Renal cortex interstitium (tissue), 11 donors: ENCODE measurements at regions not wholly inside any gene's neighbourhood (a gene's known extent, or its start where the extent isn't known, plus 50 kb on each side); places are given as distances from the start of the nearest gene placed in this dataset.
A peak's percentile ranks its signal among the peaks of the same experiment; 100 is the strongest.
"Not testable (repeated sequence)": the region's sequence is repeated elsewhere in the genome, so short reads cannot be mapped to it uniquely, and the experiment has no call there.

Experiments
- DNase-seq, 11 donors: peaks; one replicate each; pipeline ENCODE4 v3.0.0-alpha.2; 2013; ENCODE audit warnings: low read depth in 9 of 11, low spot score in 4 of 11; ENCODE audit errors: extremely low read depth in 1 of 11

GRCh38 chr21:21963911-21964310 lies 965.7 kb downstream of the NCAM2 start:
- no peak for DNase-seq

DNA sequence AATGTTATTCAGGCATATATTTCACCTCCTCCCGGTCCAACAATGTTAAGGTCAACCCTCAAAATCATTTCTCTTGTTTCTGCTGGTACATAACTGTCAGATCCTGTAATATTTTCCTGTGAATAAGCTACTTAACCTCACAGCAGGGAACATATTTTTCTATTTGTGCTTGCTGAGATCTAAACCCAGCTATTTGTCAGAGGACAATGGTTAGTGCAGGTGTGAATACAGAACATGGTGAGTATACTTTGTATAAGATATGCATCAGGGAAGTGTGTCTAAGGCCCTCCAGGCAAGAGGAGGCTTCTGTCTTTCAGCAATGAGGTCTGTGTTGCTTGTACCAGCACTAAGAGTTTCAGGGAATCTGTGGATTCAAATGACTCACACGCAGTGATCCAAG lies 970.6 kb downstream of the NCAM2 start:
- no peak for DNase-seq

DNA sequence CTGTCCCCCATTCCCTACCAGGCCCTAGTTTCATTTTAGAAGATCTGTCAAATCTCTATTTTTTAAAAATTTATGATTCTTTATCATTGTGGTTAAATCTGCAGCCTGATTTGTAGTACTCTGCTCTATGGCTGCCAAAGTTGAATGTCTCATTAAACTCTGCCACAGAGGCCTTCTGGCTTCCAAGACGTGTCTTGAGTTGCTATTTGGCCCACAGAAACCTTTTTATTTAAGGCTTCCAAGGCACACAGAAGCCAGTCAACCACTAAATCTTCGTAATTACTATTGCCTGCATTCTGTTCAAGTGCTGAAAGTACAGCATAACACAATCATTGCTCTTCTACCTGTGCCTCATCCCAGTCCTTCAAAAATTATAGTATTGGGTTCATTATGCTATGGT lies 971.0 kb downstream of the NCAM2 start:
- peak in 4 of 11 donors; percentile 8 to 18 (median 10) for DNase-seq

DNA sequence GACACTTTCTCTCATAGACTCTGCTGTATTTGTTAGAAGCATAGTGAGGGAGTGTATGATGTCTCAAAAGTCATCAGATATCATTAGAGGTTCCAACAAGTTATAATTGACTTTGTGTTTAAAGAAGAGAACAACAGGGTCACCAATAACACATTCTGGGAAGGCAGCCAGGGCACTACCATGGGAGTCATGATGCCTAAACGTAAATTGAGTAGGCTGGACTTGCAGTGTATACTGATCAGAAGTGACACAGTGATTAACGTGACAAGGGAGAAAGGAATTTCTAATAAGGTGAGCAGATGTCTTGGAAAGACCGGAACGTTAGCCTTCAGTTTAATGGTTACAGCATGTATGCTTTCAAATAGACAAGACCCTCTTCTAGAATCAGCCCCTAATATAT lies 973.2 kb downstream of the NCAM2 start:
- DNase-seq = peak in 1 of 11 donors; percentile 3

GRCh38 chr21:21973806-21974205 lies 975.6 kb downstream of the NCAM2 start:
- DNase-seq = peak in 2 of 11 donors; percentile 2 to 4

DNA sequence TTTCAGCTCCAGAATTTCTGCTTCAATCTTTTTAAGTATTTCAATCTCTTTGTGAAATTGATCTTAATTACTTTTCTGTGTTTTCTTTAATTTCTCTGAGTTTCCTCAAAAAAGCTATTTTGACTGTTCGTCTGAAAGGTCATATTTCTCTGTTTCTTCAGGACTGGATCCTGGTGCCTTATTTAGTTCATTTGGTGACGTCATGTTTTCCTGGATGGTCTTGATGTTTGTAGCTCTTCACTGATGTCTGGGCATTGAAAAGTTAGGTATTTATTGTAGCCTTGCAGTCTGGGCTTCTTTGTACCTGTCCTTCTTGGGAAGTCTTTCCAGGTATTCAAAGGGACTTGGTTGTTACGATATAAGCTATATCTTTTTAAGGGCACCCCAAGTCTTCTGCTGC lies 998.7 kb downstream of the NCAM2 start:
- no peak for DNase-seq

- no peak for DNase-seq
Observed at GRCh38 chr21:21997390-21998333, 999.5 kb downstream of the NCAM2 start.

DNA sequence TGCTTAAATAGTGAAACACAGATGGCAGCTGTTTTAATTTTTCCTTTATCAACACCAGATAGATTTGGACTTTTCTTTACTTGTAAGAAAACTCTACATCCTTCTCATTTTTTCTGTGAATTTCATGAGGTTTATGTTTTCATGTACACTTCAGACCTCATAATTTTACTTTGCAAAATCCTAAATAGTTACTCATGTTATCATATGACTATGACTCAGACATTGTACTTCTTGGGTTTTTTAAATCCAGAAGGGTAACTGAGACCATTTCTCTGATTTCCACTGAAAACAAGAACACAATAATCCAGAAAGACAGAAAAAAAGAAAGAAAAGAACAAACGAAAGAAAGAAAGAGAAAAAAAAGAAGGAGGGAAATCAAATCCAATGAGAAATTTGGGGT lies 1021.6 kb downstream of the NCAM2 start:
- no peak for DNase-seq

GRCh38 chr21:22020221-22020620 lies 1022.0 kb downstream of the NCAM2 start:
- no peak for DNase-seq

DNA sequence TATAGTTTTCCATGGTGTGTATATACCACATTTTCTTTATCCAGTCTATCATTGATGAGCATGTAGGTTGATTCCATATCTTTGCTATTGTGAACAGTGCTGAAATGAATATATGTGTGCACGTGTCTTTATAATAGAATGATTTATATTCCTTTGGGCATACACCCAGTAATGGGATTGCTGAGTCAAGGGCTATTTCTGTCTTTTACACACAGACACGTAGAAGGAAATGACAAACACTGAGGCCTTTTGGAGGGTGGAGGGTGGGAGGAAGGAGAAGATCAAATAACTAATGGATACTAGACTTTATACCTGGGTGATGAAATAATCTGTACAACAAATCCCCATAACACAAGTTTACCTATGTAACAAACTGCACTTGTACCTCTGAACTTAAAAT lies 1025.7 kb downstream of the NCAM2 start:
- not testable (repeated sequence) for DNase-seq

- DNase-seq = no peak
Observed at GRCh38 chr21:22044431-22044830, 1046.2 kb downstream of the NCAM2 start.

DNA sequence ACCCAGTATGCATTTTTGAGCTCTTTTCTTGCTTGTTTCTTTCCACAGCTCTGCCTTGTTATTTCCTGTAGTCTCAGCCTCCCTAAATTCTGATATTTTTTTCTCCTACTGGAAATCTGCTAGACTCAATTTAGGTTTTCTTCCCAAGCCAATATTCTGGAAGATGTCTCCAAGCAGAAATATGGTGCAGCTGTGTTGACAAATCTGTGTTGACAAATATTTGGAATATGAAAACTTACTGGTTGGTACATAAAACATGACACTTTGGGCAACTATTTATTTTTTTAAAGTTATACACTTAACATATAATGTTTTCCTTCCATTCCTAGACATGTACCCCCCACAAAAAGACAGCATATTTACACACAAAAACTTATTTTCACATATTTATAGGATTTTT lies 1048.4 kb downstream of the NCAM2 start:
- DNase-seq = no peak

DNA sequence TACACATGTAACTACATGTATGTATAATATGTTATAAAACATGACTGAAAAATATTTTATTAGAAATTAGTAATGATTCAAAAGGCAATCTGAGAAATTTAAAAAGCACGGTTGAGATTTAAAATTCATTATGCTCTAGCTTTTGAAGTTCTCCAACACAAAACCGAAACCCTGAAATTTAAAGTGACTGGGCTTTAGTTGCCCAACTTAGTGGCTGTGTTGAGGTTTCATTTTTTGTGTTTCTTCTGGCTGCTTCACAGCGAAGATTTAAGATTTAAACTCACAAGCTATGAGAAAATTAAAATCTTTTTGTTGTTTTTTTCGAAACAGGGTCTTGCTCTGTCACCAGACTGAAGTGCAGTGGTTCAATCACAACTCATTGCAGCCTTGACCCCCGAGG lies 1058.7 kb downstream of the NCAM2 start:
- DNase-seq = no peak

DNA sequence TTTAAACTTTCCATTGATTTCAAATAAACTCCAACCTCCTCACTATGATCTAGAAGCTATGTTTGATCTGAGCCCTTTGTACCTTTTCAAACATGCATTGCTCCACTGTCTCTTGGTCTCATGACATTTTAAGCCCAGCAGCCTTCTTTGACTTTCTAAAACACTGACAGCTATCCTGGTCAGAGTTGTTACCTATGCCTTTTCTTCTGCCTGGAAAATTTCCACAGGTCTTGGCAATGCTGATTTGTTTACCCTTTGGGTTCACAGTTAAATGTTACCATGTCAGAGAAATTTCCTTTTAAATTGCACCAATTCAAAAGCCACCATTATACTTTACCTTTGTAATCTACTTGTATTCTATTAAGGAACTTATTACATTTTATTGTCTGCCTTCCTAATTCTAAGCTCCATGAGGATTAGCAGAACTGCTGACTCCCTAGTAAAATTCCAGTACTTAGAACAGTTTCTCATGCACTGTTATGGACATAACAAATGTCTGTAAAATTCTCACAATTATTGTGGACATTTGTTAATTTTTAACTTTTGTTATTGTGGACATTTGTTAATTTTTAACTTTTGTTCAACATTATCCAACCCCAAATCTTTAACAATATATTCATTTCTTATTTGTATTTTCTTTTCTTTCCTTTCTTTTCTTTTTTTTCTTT lies 1064.4 kb downstream of the NCAM2 start:
- no peak for DNase-seq

DNA sequence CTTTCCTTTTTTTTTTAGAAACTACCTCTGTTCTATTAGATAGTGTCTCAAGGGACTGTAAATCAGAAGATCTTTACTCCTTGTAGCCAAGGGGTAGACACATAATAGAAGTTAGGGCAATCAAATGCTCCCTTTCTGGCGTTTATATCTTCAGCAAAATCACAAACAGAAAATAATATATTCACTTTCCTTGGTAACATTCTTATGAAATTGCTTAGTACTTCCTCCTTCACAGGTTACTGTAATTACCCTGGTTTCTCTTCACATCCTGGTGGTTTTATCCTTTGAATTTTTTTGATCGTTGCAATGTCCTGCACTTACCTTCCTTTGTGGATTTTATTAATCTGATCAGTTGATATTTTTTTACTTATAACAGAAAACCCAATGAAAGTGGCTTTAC lies 1064.9 kb downstream of the NCAM2 start:
- DNase-seq = no peak

DNA sequence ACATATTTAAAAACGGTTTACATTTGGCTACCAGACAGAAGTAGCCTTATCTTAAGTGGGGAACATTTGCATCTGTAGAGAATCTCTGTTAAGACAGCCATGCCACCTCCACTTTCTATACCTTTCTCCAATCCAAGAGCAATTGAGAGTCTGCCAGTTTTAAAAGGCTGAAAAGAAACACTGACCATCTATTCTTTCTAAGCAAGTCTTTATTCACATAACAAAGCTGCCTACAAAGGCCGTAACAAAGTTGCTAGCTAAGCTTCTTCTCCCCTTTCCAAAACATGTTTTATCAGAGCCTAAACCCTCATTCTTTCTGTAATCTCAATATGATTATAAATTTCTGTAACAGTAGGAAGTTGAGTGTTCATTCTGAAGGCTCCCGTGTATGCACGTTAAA lies 1078.3 kb downstream of the NCAM2 start:
- no peak for DNase-seq

GRCh38 chr21:22083899-22084298 lies 1085.7 kb downstream of the NCAM2 start:
- no peak for DNase-seq

- DNase-seq = no peak
Observed at GRCh38 chr21:22096314-22096713, 1098.1 kb downstream of the NCAM2 start.

DNA sequence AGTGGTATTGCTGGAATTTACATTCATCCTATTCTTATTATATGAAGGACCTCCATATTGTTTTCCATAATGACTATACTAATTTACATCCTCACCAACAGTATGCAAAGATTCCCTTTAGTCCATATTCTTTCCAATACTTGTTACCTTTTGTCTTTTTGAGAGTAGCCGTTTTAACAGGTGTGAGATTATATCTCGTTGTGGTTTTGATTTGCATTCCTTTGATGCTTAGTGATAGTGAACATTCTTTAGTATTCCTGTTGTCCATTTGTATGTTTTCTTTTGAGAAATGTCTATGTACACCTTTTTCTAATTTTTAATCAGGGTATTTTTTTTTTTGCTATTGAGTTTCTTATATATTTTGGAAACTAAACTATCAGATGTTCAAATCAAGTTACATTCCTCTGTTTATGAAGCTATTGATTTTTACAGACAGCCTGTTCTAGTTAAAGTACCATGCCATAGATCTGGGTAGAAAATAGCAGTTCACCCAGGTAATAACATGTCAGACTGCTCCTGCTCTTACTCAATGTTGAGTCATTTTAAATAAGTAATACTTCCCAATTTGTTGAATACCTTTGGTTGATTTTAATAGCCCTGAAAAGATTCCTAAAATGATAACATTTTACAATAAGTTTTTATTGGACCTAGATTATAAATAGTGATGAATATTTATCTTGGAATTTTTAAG lies 1108.7 kb downstream of the NCAM2 start:
- no peak for DNase-seq

- DNase-seq = no peak
Observed at GRCh38 chr21:22115746-22116145, 1117.5 kb downstream of the NCAM2 start.
